Gastroesophageal sphincter (tissue), 3 donors: ENCODE measurements at regions not wholly inside any gene's neighbourhood (a gene's known extent, or its start where the extent isn't known, plus 50 kb on each side); places are given as distances from the start of the nearest gene placed in this dataset.

Source experiments
- EP300 ChIP-seq: sonication (generic); formaldehyde crosslinking; IDR thresholded peaks from one replicate; pipeline ENCODE4 v1.6.1; 2017; ENCODE audit warnings: antibody characterized with exemption, mild to moderate bottlenecking
- POLR2A ChIP-seq, 2 donors: fragments of 450-650 bp; IDR thresholded peaks; one replicate each; pipeline ENCODE4 v1.6.1; 2017; ENCODE audit warnings: antibody characterized with exemption in 2 of 2, mild to moderate bottlenecking in 2 of 2, moderate library complexity in 1 of 2
- POLR2AphosphoS5 ChIP-seq: sonication (generic); formaldehyde crosslinking; IDR thresholded peaks from one replicate; pipeline ENCODE4 v1.6.1; 2017; ENCODE audit warnings: antibody characterized with exemption
- TF ChIP-seq, protein P1 (sequence below), 4 experiments: fragments of 200-600 bp in 2 of 4; fragments of 450-650 bp in 2 of 4; sonication (generic) in 1 of 4; IDR thresholded peaks; one replicate each; pipeline ENCODE4 v1.5.1; 2017 to 2019; ENCODE audit warnings: antibody characterized with exemption in 4 of 4, mild to moderate bottlenecking in 2 of 4, moderate library complexity in 2 of 4

DNA sequence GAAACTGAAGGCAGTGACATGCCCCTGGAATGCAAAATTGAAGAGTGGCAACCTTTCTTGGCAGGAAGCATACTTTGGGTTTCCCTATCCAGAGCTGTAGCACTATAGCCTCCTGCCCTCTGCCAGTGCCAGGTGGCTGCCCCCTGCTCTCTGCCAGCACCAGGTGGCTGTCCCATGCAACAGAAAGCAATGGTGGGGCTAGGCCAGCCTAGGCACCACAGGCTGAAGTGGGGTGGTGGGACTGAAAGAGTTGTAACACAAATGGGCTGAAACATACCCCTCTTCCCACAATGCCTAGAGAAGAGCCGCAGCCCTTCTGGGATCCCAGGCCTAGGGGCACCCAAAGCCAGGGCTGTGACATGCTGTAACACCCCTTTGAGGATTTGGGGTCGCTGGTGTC, 1739.3 kb upstream of the LRRTM1 start:
- TF ChIP-seq, protein P1, sequence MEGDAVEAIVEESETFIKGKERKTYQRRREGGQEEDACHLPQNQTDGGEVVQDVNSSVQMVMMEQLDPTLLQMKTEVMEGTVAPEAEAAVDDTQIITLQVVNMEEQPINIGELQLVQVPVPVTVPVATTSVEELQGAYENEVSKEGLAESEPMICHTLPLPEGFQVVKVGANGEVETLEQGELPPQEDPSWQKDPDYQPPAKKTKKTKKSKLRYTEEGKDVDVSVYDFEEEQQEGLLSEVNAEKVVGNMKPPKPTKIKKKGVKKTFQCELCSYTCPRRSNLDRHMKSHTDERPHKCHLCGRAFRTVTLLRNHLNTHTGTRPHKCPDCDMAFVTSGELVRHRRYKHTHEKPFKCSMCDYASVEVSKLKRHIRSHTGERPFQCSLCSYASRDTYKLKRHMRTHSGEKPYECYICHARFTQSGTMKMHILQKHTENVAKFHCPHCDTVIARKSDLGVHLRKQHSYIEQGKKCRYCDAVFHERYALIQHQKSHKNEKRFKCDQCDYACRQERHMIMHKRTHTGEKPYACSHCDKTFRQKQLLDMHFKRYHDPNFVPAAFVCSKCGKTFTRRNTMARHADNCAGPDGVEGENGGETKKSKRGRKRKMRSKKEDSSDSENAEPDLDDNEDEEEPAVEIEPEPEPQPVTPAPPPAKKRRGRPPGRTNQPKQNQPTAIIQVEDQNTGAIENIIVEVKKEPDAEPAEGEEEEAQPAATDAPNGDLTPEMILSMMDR (IDR thresholded peaks at IDR 0.05), result no peak
- no peak for TF ChIP-seq POLR2A (IDR thresholded peaks at IDR 0.05)
- TF ChIP-seq EP300, result no peak
- no peak for TF ChIP-seq POLR2AphosphoS5
